ENCODE measurements at regions not wholly inside any gene's neighbourhood (a gene's known extent, or its start where the extent isn't known, plus 50 kb on each side); places are given as distances from the start of the nearest gene placed in this dataset.

GRCh38 chr3:81382470-81382869 lies 379.0 kb downstream of the GBE1 start:
- TF ChIP-seq EZH2 (IDR thresholded peaks at IDR 0.05; ENCODE audit: insufficient read depth, poor library complexity, severe bottlenecking) (no peak), EZH2phosphoT487 (IDR thresholded peaks at IDR 0.05; ENCODE audit: insufficient read depth, low read depth) (no peak)
- no peak overlapping the region for H2AFZ ChIP-seq
- H3K79me2 ChIP-seq (ENCODE audit: insufficient read depth): no peaks in the 10 kb centered on the region
- no peaks in the 10 kb centered on the region for H3F3A ChIP-seq (ENCODE audit: insufficient read depth)
- no peaks in the 10 kb centered on the region for H3K9me3 ChIP-seq (ENCODE audit: low read depth)
- H3K9ac ChIP-seq: no peak overlapping the region
- no peak overlapping the region for H3K4me3 ChIP-seq
- H3K27me3 ChIP-seq (replicated peaks; ENCODE audit: insufficient read depth): no peaks in the 10 kb centered on the region
- no peaks in the 10 kb centered on the region for H3K4me1 ChIP-seq (ENCODE audit: insufficient read depth)
- WGBS, 2 experiments (ENCODE audit: low coverage in 1 of 2, low lambda C conversion rate in 2 of 2, missing lambda C conversion rate in 2 of 2): 43% methylated on average over 1 of the region's 1 CpG
- no peaks in the 10 kb centered on the region for H3K9me2 ChIP-seq (ENCODE audit: insufficient read depth)
- H3K27ac ChIP-seq: no peak overlapping the region
- no peaks in the 10 kb centered on the region for H4K20me1 ChIP-seq (ENCODE audit: insufficient read depth)
- no peak for DNase-seq
- in situ Hi-C loops (cut with MboI): no loop called here
- H3K36me3 ChIP-seq (ENCODE audit: low read depth): no peaks in the 10 kb centered on the region
- H3K4me2 ChIP-seq (ENCODE audit: unreplicated experiment): no peak overlapping the region

- no peaks in the 10 kb centered on the region for H3K36me3 ChIP-seq (ENCODE audit: low read depth)
- TF ChIP-seq EZH2 (IDR thresholded peaks at IDR 0.05; ENCODE audit: insufficient read depth, poor library complexity, severe bottlenecking) (no peak), EZH2phosphoT487 (IDR thresholded peaks at IDR 0.05; ENCODE audit: insufficient read depth, low read depth) (no peak)
- no peaks in the 10 kb centered on the region for H3K4me1 ChIP-seq (ENCODE audit: insufficient read depth)
- no peaks in the 10 kb centered on the region for H3F3A ChIP-seq (ENCODE audit: insufficient read depth)
- no peaks in the 10 kb centered on the region for H3K79me2 ChIP-seq (ENCODE audit: insufficient read depth)
- H3K4me2 ChIP-seq (ENCODE audit: unreplicated experiment): no peak overlapping the region
- WGBS, 2 experiments (ENCODE audit: low coverage in 1 of 2, low lambda C conversion rate in 2 of 2, missing lambda C conversion rate in 2 of 2): 54 to 60% methylated on average over 4 of the region's 4 CpGs
- no peak overlapping the region for H3K4me3 ChIP-seq
- no peaks in the 10 kb centered on the region for H3K27me3 ChIP-seq (replicated peaks; ENCODE audit: insufficient read depth)
- no peaks in the 10 kb centered on the region for H3K9me2 ChIP-seq (ENCODE audit: insufficient read depth)
- no peak overlapping the region for H2AFZ ChIP-seq
- H3K9me3 ChIP-seq (ENCODE audit: low read depth): no peaks in the 10 kb centered on the region
- no peak overlapping the region for H3K9ac ChIP-seq
- DNase-seq: no peak
- in situ Hi-C loops (cut with MboI): no loop called here
- H3K27ac ChIP-seq: no peak overlapping the region
- no peaks in the 10 kb centered on the region for H4K20me1 ChIP-seq (ENCODE audit: insufficient read depth)
Observed at GRCh38 chr3:81380234-81380633, 381.2 kb downstream of the GBE1 start.

GRCh38 chr3:81378552-81379293 lies 382.7 kb downstream of the GBE1 start:
- H3K9me2 ChIP-seq (ENCODE audit: insufficient read depth): no peaks in the 10 kb centered on the region
- no peaks in the 10 kb centered on the region for H3K4me1 ChIP-seq (ENCODE audit: insufficient read depth)
- H2AFZ ChIP-seq: no peak overlapping the region
- no peak overlapping the region for H3K4me3 ChIP-seq
- no peak for TF ChIP-seq EZH2phosphoT487 (IDR thresholded peaks at IDR 0.05; ENCODE audit: insufficient read depth, low read depth)
- TF ChIP-seq EZH2 (IDR thresholded peaks at IDR 0.05; ENCODE audit: insufficient read depth, poor library complexity, severe bottlenecking): no peak
- H3K4me2 ChIP-seq (ENCODE audit: unreplicated experiment): no peak overlapping the region
- H3K27ac ChIP-seq: no peak overlapping the region
- H3K9ac ChIP-seq: no peak overlapping the region
- no peaks in the 10 kb centered on the region for H3K27me3 ChIP-seq (replicated peaks; ENCODE audit: insufficient read depth)
- no peaks in the 10 kb centered on the region for H3K36me3 ChIP-seq (ENCODE audit: low read depth)
- H3F3A ChIP-seq (ENCODE audit: insufficient read depth): no peaks in the 10 kb centered on the region
- no peaks in the 10 kb centered on the region for H3K9me3 ChIP-seq (ENCODE audit: low read depth)
- in situ Hi-C loops (cut with MboI): no loop called here
- no peaks in the 10 kb centered on the region for H3K79me2 ChIP-seq (ENCODE audit: insufficient read depth)
- no peaks in the 10 kb centered on the region for H4K20me1 ChIP-seq (ENCODE audit: insufficient read depth)
- DNase-seq: no peak
- 39 to 40% methylated on average over 5 of the region's 5 CpGs for WGBS, 2 experiments (ENCODE audit: low coverage in 1 of 2, low lambda C conversion rate in 2 of 2, missing lambda C conversion rate in 2 of 2)

GRCh38 chr3:81375921-81376320 lies 385.5 kb downstream of the GBE1 start:
- no peaks in the 10 kb centered on the region for H3K79me2 ChIP-seq (ENCODE audit: insufficient read depth)
- TF ChIP-seq EZH2phosphoT487 (IDR thresholded peaks at IDR 0.05; ENCODE audit: insufficient read depth, low read depth): no peak
- TF ChIP-seq EZH2 (IDR thresholded peaks at IDR 0.05; ENCODE audit: insufficient read depth, poor library complexity, severe bottlenecking): no peak
- H4K20me1 ChIP-seq (ENCODE audit: insufficient read depth): no peaks in the 10 kb centered on the region
- no peak overlapping the region for H3K4me3 ChIP-seq
- H3K36me3 ChIP-seq (ENCODE audit: low read depth): no peaks in the 10 kb centered on the region
- no peaks in the 10 kb centered on the region for H3F3A ChIP-seq (ENCODE audit: insufficient read depth)
- no peaks in the 10 kb centered on the region for H3K27me3 ChIP-seq (replicated peaks; ENCODE audit: insufficient read depth)
- no peak overlapping the region for H3K4me2 ChIP-seq (ENCODE audit: unreplicated experiment)
- no peak for DNase-seq
- in situ Hi-C loops (cut with MboI): no loop called here
- H3K9me3 ChIP-seq (ENCODE audit: low read depth): no peaks in the 10 kb centered on the region
- H3K9ac ChIP-seq: no peak overlapping the region
- H3K27ac ChIP-seq: no peak overlapping the region
- H3K9me2 ChIP-seq (ENCODE audit: insufficient read depth): no peaks in the 10 kb centered on the region
- H3K4me1 ChIP-seq (ENCODE audit: insufficient read depth): no peaks in the 10 kb centered on the region
- H2AFZ ChIP-seq: no peak overlapping the region

GRCh38 chr3:81364411-81364810 lies 397.0 kb downstream of the GBE1 start:
- no peaks in the 10 kb centered on the region for H3K27me3 ChIP-seq (replicated peaks; ENCODE audit: insufficient read depth)
- H3K4me2 ChIP-seq (ENCODE audit: unreplicated experiment): no peak overlapping the region
- in situ Hi-C loops (cut with MboI): no loop called here
- H2AFZ ChIP-seq: no peak overlapping the region
- no peak overlapping the region for H3K4me3 ChIP-seq
- H3K79me2 ChIP-seq (ENCODE audit: insufficient read depth): no peaks in the 10 kb centered on the region
- H3K9ac ChIP-seq: no peak overlapping the region
- H3K4me1 ChIP-seq (ENCODE audit: insufficient read depth): no peaks in the 10 kb centered on the region
- no peaks in the 10 kb centered on the region for H3K36me3 ChIP-seq (ENCODE audit: low read depth)
- peaks cover 6% of the 10 kb centered on the region; the same call in 1 of the 2 replicates for H3K9me2 ChIP-seq (ENCODE audit: insufficient read depth)
- 38 to 50% methylated on average over 3 of the region's 3 CpGs for WGBS, 2 experiments (ENCODE audit: low coverage in 1 of 2, low lambda C conversion rate in 2 of 2, missing lambda C conversion rate in 2 of 2)
- no peaks in the 10 kb centered on the region for H3K9me3 ChIP-seq (ENCODE audit: low read depth)
- no peaks in the 10 kb centered on the region for H3F3A ChIP-seq (ENCODE audit: insufficient read depth)
- H3K27ac ChIP-seq: no peak overlapping the region
- TF ChIP-seq EZH2 (IDR thresholded peaks at IDR 0.05; ENCODE audit: insufficient read depth, poor library complexity, severe bottlenecking) (no peak), EZH2phosphoT487 (IDR thresholded peaks at IDR 0.05; ENCODE audit: insufficient read depth, low read depth) (no peak)
- no peak for DNase-seq
- no peaks in the 10 kb centered on the region for H4K20me1 ChIP-seq (ENCODE audit: insufficient read depth)
